AG20443 (cell line): ENCODE measurements at regions not wholly inside any gene's neighbourhood (a gene's known extent, or its start where the extent isn't known, plus 50 kb on each side); places are given as distances from the start of the nearest gene placed in this dataset.
A peak's percentile ranks its signal among the peaks of the same experiment; 100 is the strongest.
"Not testable (repeated sequence)": the region's sequence is repeated elsewhere in the genome, so short reads cannot be mapped to it uniquely, and the experiment has no call there.

Source experiments
- DNase-seq: peaks from one replicate; pipeline ENCODE4 v3.0.0; 2012; ENCODE audit warnings: low spot score, mixed read lengths

- DNase-seq: no peak
Observed at GRCh38 chr9:95731876-95732275, 143.6 kb upstream of the ERCC6L2 start.

DNA sequence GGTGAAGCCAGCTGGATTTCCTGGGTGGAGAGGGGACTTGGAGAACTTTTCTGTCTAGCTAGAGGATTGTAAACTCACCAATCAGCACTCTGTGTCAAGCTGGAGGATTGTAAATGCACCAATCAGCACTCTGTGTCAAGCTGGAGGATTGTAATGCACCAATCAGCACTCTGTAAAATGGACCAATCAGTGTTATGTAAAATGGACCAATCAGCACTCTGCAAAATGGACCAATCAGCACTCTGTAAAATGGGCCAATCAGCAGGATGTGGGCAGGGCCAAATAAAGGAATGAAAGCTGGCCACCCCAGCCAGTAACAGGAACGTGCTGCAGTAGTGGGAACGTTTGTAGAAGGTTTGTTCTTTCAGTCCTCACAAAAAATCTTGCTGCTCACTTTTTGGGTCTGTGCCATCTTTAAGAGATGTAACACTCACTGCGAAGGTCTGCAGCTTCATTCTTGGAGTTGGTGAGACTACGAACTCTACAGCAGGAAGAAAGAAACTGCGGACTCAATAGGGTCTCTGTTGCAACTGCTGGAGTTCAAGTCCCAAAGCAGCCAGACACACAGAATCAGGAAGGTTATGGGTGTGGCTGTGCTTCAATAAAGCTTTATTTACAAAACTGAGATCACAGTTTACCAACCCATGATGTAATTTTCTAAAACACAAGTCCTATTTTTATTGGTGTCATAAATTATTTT is 145.7 kb upstream of the ERCC6L2 start:
- DNase-seq: no peak

DNA sequence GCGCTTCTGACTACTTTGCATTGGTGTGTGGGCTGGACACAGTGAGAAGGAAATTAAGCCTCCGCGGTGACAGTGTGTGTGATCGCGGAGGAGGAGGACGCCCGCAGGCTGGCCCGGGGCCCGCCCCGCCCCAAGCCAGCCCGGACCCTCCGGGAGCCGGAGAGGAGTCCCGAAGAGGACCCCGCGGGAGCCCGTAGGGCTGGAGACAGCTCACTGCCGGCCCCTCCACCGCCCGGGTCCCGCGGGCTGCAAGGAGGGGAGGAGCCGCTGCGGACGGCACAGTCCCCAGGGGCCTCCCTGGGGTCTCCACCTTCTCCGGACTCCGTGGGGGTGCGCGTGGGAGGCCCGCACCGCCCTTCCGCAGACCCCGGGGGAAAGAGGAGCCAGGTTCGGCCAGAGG is 146.4 kb upstream of the ERCC6L2 start:
- no peak for DNase-seq

- DNase-seq: no peak
Observed at GRCh38 chr9:95727947-95728520, 147.5 kb upstream of the ERCC6L2 start.

- DNase-seq: peak; percentile 68
Observed at GRCh38 chr9:95726756-95727155, 148.7 kb upstream of the ERCC6L2 start.

DNA sequence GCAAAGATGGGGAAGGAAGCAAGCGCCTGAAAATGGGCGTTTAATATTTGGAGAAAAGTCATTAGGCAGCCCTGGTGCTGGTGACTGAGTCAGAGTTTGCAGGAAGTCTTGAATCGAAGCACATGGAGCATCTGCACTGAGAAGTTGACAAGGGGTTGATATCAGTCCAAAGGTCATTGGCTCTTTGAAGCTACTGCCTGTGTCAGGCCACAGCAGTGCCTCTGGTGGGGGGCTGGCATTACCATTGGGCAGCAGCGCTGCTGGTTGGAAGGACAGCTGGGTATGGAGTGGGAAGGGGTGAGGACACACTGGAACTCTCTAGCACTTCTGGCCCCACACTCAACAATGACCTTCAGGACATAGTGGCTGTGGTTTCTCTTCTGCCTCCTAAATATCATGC is 150.4 kb upstream of the ERCC6L2 start:
- DNase-seq: no peak

DNA sequence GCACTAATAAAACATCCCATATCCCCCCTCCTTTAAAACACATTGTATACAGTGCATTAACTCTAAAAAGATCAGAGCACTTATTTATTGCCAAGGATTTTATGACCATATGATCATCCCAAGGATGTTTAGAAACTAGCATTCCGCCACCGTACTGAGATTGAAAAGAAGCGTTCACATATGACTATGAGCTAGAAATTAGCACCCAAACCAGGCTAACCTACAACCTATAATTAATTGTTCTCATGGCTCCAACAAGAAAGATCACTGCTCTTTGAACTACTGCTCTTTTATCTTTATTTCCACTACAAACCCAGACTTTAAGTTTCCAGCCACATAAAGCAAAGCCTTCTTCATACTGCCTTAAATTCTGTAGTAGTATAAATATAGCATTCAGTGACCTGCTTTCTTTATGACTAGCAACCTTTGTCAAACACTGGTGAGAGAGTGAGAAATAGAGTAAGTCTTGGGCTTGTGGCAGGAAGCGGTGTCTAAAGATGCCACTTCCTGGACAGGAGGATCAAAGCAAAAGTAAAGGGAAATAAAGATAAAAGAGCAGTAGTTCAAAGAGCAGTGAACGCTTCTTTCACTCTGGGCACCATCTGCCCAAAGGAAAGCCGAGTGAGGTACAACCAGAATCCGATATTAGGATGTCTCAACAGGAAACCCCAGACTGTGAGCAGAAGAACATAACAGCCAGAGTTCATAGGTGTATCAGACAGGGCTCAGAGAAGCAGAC is 151.1 kb upstream of the ERCC6L2 start:
- DNase-seq: no peak

DNA sequence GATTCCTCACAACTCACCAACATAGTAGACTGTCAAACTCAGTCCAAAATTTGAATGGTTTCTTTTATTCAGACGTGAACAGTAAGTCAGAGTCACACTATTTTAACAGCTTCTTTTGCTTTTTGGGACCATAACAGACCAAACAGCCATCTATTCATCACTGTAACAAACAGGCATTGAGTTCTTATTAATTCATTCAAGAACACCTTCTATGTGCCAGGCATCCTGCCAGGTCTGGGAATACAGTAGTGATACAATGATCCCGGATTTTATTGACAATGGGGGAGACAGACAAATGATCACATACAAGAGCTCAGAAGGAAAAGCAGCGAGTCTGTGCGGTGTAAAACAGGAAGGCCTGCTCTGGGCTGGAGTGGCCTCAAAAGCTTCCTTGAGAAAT is 153.3 kb upstream of the ERCC6L2 start:
- no peak for DNase-seq

GRCh38 chr9:95721061-95721531 is 154.4 kb upstream of the ERCC6L2 start:
- DNase-seq: no peak

- DNase-seq: no peak
Observed at GRCh38 chr9:95720496-95720895, 155.0 kb upstream of the ERCC6L2 start.

- no peak for DNase-seq
Observed at GRCh38 chr9:95719354-95719753, 156.1 kb upstream of the ERCC6L2 start.

DNA sequence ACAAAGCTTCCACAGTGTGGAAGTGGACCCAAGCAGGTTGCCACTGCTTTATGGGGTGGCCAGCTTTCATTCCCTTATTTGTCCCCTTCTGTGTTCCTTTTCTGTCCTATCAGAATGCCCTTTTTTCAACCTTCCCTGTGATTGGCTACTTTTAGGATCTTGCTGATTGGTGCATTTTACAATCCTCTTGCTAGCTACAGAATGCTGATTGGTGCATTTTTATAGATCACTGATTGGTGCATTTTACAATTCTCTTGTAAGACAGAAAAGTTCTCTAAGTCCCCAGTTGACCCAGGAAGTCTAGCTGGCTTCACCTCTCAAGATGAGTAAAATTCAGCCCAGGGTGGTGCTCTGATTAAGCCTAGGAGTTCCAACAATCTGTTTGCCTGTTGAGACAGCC is 157.2 kb upstream of the ERCC6L2 start:
- no peak for DNase-seq

- DNase-seq: no peak
Observed at GRCh38 chr9:95715868-95716435, 159.5 kb upstream of the ERCC6L2 start.

DNA sequence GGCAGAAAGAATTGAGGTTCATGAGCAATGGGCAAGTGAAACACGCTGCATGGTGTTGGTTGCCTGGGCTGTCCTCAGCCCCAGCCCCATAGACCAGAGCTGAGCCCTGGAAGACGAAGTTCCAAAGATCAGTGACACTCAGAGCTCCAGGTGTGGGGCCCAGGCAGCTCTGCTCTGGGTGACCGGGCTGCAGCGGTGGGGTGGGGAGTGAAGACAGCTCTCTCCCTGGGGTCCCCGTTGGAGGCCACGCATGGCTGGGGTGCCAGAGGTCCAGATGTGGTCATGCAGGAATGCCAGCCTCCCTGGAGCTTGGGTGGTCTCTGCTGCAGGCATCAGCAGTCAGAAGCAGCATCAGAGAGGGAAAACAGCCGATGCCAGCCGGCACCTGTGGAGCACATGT is 165.0 kb upstream of the ERCC6L2 start:
- no peak for DNase-seq

DNA sequence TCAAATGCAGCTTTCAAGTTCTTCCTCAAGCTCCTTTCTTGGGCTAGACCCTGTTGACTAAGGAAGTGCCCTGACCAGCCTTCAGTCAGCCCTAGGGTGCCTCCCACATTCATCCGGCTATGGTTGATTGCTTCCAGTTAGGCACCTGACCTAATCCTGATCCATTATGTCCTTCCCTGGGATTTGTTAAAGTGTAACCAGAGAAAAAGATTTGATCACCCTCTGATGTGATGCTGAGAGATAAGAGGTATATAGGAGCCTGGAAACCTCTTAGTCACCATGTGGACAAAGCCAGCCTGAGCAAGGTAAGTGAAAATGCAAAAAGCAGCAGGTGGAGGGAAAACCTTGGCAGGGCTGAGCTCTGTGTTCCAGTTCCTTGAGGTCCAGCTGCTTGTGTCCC is 178.8 kb upstream of the ERCC6L2 start:
- no peak for DNase-seq

DNA sequence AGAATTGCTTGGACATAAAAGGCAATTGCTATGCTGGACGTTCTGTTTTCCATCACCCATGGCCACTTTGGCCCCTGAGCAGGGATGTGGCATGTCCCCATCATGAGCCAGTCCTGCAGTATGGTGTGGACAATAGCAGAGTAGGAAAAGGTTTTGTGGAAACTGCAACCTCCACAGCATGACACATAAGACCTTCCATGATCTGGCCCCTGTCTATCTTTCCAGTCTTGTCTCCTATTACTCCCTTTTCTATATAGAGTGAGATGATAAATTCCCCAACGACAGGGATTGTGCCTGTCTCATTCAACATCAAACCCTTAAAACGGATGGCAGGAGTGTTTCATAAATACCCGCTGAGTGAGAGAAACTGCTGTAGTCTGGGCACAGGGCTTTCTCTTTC is 174.7 kb upstream of the PTCH1 start:
- DNase-seq: no peak

DNA sequence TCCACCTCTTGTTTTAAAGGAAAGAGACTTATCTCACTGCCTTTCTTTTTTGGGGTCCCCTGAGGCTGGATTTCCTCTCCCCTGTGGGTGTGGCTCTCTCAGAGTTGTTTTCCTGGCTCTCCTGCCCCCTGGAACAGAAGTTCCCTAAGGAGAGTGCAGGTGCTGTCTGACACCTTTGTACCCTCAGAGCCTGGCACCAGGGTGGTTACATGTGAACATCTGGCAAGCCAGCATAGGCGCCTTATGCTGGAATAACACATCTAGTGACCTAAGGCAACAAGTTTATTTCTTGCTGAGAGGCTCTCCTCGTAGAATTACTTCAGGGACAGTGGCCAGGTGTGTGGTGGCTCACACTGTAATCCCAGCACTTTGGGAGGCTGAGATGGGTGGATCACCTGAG is 172.9 kb upstream of the PTCH1 start:
- DNase-seq: no peak

- DNase-seq: no peak
Observed at GRCh38 chr9:95684516-95684915, 167.7 kb upstream of the PTCH1 start.

DNA sequence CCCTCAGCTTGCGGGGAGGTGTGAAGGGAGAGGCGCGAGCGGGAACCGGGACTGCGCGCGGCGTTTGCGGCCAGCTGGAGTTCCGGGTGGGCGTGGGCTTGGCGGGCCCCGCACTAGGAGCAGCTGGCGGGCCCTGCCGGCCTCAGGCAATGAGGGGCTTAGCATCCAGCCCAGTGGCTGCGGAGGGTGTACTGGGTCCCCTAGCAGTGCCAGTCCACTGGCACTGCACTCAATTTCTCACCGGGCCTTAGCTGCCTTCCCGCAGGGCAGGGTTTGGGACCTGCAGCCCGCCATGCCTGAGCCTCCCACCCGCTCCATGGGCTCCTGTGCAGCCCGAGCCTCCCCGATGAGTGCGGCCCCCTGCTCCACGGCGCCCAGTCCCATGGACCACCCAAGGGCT is 163.5 kb upstream of the PTCH1 start:
- DNase-seq: not testable (repeated sequence)

GRCh38 chr9:95679874-95680273 is 163.1 kb upstream of the PTCH1 start:
- no peak for DNase-seq

GRCh38 chr9:95678759-95679158 is 162.0 kb upstream of the PTCH1 start:
- DNase-seq: no peak

- no peak for DNase-seq
Observed at GRCh38 chr9:95670122-95670521, 153.4 kb upstream of the PTCH1 start.

DNA sequence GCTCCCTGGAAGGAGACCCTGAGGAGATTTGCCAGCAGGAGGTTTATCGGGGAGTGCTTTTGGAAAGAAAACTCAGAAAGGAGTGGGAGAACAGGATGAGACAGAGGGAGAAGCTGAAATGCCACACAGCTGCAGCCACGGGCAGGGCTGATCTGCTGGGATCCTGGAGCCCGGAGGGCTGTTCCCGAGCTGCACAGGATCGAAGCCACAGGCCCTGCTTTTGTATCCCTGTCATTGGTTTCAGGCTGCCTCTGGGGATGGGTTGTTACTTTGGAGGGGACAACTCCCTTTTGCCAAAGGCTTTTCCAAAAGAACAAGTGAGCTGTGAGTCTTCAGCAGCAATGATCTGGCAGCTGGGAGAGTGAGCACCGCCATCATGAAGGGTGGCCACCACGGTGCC is 152.5 kb upstream of the PTCH1 start:
- no peak for DNase-seq
